ENCODE measurements at regions not wholly inside any gene's neighbourhood (a gene's known extent, or its start where the extent isn't known, plus 50 kb on each side); places are given as distances from the start of the nearest gene placed in this dataset.

- Histone ChIP-seq H3K9me3 (no peaks in the 10 kb centered on the region), H3K36me3 (no peaks in the 10 kb centered on the region), H3K4me3 (no peak overlapping the region), H3K27me3 (replicated peaks; ENCODE audit: insufficient read depth) (no peaks in the 10 kb centered on the region), H3K4me1 (replicated peaks) (no peaks in the 10 kb centered on the region), H3K27ac (no peak overlapping the region)
- WGBS, result 56% methylated on average over 7 of the region's 7 CpGs
- intact Hi-C loops (cut with DNase I), result no loop called here
- TF ChIP-seq POLR2AphosphoS5 (IDR thresholded peaks at IDR 0.05), result no peak
- no peak for DNase-seq (ENCODE audit: low spot score)
Measured at GRCh38 chr18:51578406-51578980, 381.0 kb upstream of the MEX3C start.

- no peak overlapping the region for H3K4me3 ChIP-seq
- TF ChIP-seq POLR2A (IDR thresholded peaks at IDR 0.05) (no peak), CTCF (IDR thresholded peaks at IDR 0.05) (no peak), POLR2AphosphoS5 (IDR thresholded peaks at IDR 0.05) (no peak)
- H3K4me1 ChIP-seq (replicated peaks), result no peaks in the 10 kb centered on the region
- H3K27ac ChIP-seq, result no peak overlapping the region
- intact Hi-C loops (cut with DNase I), result no loop called here
- H3K36me3 ChIP-seq, result no peaks in the 10 kb centered on the region
- 91% methylated on average over 4 of the region's 4 CpGs for WGBS
- DNase-seq (ENCODE audit: low spot score), result no peak
- no peaks in the 10 kb centered on the region for H3K27me3 ChIP-seq (replicated peaks; ENCODE audit: insufficient read depth)
- H3K9me3 ChIP-seq, result no peaks in the 10 kb centered on the region
Measured at GRCh38 chr18:51580580-51580979, 383.1 kb upstream of the MEX3C start.

GRCh38 chr18:51582551-51582950, 385.1 kb upstream of the MEX3C start:
- Histone ChIP-seq H3K27ac (no peak overlapping the region), H3K4me3 (no peak overlapping the region), H3K9me3 (no peaks in the 10 kb centered on the region), H3K27me3 (replicated peaks; ENCODE audit: insufficient read depth) (no peaks in the 10 kb centered on the region), H3K4me1 (replicated peaks) (no peaks in the 10 kb centered on the region), H3K36me3 (no peaks in the 10 kb centered on the region)
- no peak for DNase-seq (ENCODE audit: low spot score)
- TF ChIP-seq CTCF (IDR thresholded peaks at IDR 0.05) (no peak), POLR2AphosphoS5 (IDR thresholded peaks at IDR 0.05) (no peak), POLR2A (IDR thresholded peaks at IDR 0.05) (no peak)
- intact Hi-C loops (cut with DNase I), result no loop called here
- WGBS, result 91% methylated on average over 2 of the region's 2 CpGs

GRCh38 chr18:51588616-51589015, 391.1 kb upstream of the MEX3C start:
- H3K27ac ChIP-seq, result no peak overlapping the region
- WGBS, result 90% methylated on average over 3 of the region's 3 CpGs
- TF ChIP-seq CTCF (IDR thresholded peaks at IDR 0.05) (no peak), POLR2A (IDR thresholded peaks at IDR 0.05) (no peak), POLR2AphosphoS5 (IDR thresholded peaks at IDR 0.05) (no peak)

GRCh38 chr18:51593931-51594330, 396.4 kb upstream of the MEX3C start:
- intact Hi-C loops (cut with DNase I), result no loop called here
- H3K27ac ChIP-seq, result no peak overlapping the region
- no peak overlapping the region for H3K4me3 ChIP-seq
- no peak for DNase-seq (ENCODE audit: low spot score)
- H3K4me1 ChIP-seq (replicated peaks), result no peaks in the 10 kb centered on the region
- WGBS, result 77% methylated on average over 2 of the region's 2 CpGs
- H3K27me3 ChIP-seq (replicated peaks; ENCODE audit: insufficient read depth), result no peaks in the 10 kb centered on the region
- H3K36me3 ChIP-seq, result no peaks in the 10 kb centered on the region
- no peaks in the 10 kb centered on the region for H3K9me3 ChIP-seq
- TF ChIP-seq CTCF (IDR thresholded peaks at IDR 0.05), result no peak
- TF ChIP-seq POLR2A (IDR thresholded peaks at IDR 0.05), result no peak
- no peak for TF ChIP-seq POLR2AphosphoS5 (IDR thresholded peaks at IDR 0.05)

More at GRCh38 chr18:51588616-51589015, 391.1 kb upstream of the MEX3C start:
- Histone ChIP-seq H3K9me3 (no peaks in the 10 kb centered on the region), H3K36me3 (no peaks in the 10 kb centered on the region), H3K4me3 (no peak overlapping the region), H3K4me1 (replicated peaks) (no peaks in the 10 kb centered on the region), H3K27me3 (replicated peaks; ENCODE audit: insufficient read depth) (no peaks in the 10 kb centered on the region)
- intact Hi-C loops (cut with DNase I), result no loop called here
- DNase-seq (ENCODE audit: low spot score), result no peak
